ENCODE measurements at regions not wholly inside any gene's neighbourhood (a gene's known extent, or its start where the extent isn't known, plus 50 kb on each side); places are given as distances from the start of the nearest gene placed in this dataset.
"Not testable (repeated sequence)": the region's sequence is repeated elsewhere in the genome, so short reads cannot be mapped to it uniquely, and the experiment has no call there.

- H3K27me3 ChIP-seq (ENCODE audit: insufficient read depth in 3 of 3, low read length in 2 of 3): no peaks in the 10 kb centered on the region
- H3K36me3 ChIP-seq (ENCODE audit: insufficient read depth in 1 of 2, low read depth in 1 of 2): no peaks in the 10 kb centered on the region
- H3K4me1 ChIP-seq: no peaks in the 10 kb centered on the region
- H3K9me3 ChIP-seq: no peaks in the 10 kb centered on the region
- DNase-seq: no peak
- WGBS, 3 donors: 49 to 92% (median 70%) methylated on average over 1 of the region's 1 CpG
- no peak overlapping the region for H3K4me3 ChIP-seq
- ATAC-seq: no peak
- H3K27ac ChIP-seq: no peak overlapping the region
- no peak for TF ChIP-seq CTCF (IDR thresholded peaks at IDR 0.05)
- intact Hi-C loops (cut with DNase I): no loop called here
Observed at GRCh38 chr10:37552881-37553280, 304.5 kb downstream of the ZNF248 start.

- Histone ChIP-seq H3K27ac (no peak overlapping the region), H3K4me1 (no peaks in the 10 kb centered on the region), H3K4me3 (no peak overlapping the region), H3K27me3 (ENCODE audit: insufficient read depth in 3 of 3, low read length in 2 of 3) (peaks cover 0 to 1% (median 0%) of the 10 kb centered on the region in 3 donors), H3K36me3 (ENCODE audit: insufficient read depth in 1 of 2, low read depth in 1 of 2) (no peaks in the 10 kb centered on the region), H3K9me3 (no peaks in the 10 kb centered on the region)
- WGBS, 3 donors: 40 to 80% (median 60%) methylated on average over 1 of the region's 1 CpG
- DNase-seq (no peak), ATAC-seq (no peak)
- intact Hi-C loops (cut with DNase I): no loop called here
- no peak for TF ChIP-seq CTCF (IDR thresholded peaks at IDR 0.05)
Observed at GRCh38 chr10:37549054-37549453, 308.4 kb downstream of the ZNF248 start.

- Histone ChIP-seq H3K36me3 (ENCODE audit: insufficient read depth in 1 of 2, low read depth in 1 of 2) (no peaks in the 10 kb centered on the region), H3K27me3 (ENCODE audit: insufficient read depth in 3 of 3, low read length in 2 of 3) (no peaks in the 10 kb centered on the region), H3K4me1 (no peaks in the 10 kb centered on the region), H3K4me3 (no peak overlapping the region), H3K9me3 (no peaks in the 10 kb centered on the region), H3K27ac (no peak overlapping the region)
- no peak for TF ChIP-seq CTCF (IDR thresholded peaks at IDR 0.05)
- no peak for ATAC-seq
- no peak for DNase-seq
- intact Hi-C loops (cut with DNase I): no loop called here
- 40 to 52% (median 43%) methylated on average over 3 of the region's 3 CpGs for whole genome bisulfite sequencing, 3 donors
Observed at GRCh38 chr10:37535459-37536246, 321.8 kb downstream of the ZNF248 start.

GRCh38 chr10:37534166-37534565 lies 323.2 kb downstream of the ZNF248 start:
- Histone ChIP-seq H3K4me1 (no peaks in the 10 kb centered on the region), H3K36me3 (ENCODE audit: insufficient read depth in 1 of 2, low read depth in 1 of 2) (no peaks in the 10 kb centered on the region), H3K4me3 (no peak overlapping the region), H3K27ac (no peak overlapping the region), H3K27me3 (ENCODE audit: insufficient read depth in 3 of 3, low read length in 2 of 3) (no peaks in the 10 kb centered on the region), H3K9me3 (no peaks in the 10 kb centered on the region)
- intact Hi-C loops (cut with DNase I): no loop called here
- WGBS, 3 donors: 84 to 88% (median 88%) methylated on average over 3 of the region's 3 CpGs
- DNase-seq (no peak), ATAC-seq (no peak)
- no peak for TF ChIP-seq CTCF (IDR thresholded peaks at IDR 0.05)

- ATAC-seq; H3K4me1 ChIP-seq; H3K27ac ChIP-seq; H3K9me3 ChIP-seq; H3K4me3 ChIP-seq; H3K27me3 ChIP-seq (ENCODE audit: insufficient read depth in 3 of 3, low read length in 2 of 3); intact Hi-C loops (cut with DNase I); H3K36me3 ChIP-seq (ENCODE audit: insufficient read depth in 1 of 2, low read depth in 1 of 2); DNase-seq: not testable (repeated sequence)
- 31 to 47% (median 41%) methylated on average over 2 of the region's 2 CpGs for WGBS, 3 donors
Observed at GRCh38 chr10:37525410-37525809, 332.0 kb downstream of the ZNF248 start.
